Pons (tissue), 1 donor: ENCODE measurements at regions not wholly inside any gene's neighbourhood (a gene's known extent, or its start where the extent isn't known, plus 50 kb on each side); places are given as distances from the start of the nearest gene placed in this dataset.

Experiments
- DNase-seq: peaks from one replicate; pipeline ENCODE4 v3.0.0-alpha.2; 2016; ENCODE audit warnings: low spot score

DNA sequence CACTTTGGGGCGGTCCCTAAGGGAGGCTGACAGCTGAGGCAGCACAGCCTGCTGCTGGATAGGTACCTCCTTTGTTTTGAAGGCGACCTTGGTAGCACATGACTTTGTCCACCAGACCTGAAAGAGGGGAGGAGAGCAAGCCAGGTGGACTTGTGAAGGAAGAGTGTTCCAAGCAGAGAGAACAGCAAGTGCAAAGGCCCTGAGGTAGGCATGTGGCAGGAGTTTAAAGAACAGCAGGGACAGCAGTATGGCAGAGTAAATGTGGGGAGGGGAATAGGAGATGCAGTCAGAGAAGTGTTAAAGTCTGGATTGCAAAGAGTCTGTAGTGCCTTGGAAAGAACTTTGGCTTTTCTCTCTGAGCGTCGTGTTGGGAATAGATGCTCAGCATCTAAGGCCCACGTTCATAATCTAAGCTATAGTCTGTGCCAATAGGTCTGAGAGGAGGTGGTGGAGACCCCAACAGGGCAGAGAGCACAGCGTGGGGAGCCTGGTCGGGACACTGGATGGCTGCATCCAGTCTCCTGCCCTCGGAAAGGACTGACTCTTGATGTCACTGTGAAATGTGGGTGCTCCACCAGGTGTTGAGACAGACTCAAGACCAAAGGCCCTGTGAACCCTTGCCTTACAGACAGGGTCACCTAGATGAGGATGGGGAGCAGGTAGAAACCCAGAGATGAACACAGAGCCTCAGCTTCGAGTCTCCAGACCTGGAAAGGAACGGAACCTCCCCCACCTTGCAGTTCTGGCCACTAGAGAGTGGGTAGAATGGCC is 242.1 kb upstream of the PWP1 start:
- DNase-seq = no peak

DNA sequence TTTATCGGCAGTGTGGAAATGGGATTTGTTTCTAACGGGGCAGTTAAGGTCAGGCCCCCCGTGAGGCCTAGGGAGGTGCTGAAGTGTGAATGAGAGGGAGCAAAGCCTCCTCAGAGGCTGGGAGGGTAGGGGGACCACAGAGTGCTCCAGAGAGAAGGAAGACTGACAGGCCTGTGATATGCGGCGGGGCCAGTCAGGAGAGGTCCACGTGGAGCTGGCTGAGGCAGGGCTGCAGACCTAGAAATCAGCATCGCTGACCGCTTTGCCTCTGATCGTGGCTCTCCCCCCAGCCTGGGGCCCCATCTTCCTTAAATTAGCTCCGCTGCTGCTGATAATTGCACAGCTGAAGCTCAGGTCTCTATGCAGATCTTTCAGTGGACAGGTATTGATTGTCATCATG is 240.8 kb upstream of the PWP1 start:
- no peak for DNase-seq

DNA sequence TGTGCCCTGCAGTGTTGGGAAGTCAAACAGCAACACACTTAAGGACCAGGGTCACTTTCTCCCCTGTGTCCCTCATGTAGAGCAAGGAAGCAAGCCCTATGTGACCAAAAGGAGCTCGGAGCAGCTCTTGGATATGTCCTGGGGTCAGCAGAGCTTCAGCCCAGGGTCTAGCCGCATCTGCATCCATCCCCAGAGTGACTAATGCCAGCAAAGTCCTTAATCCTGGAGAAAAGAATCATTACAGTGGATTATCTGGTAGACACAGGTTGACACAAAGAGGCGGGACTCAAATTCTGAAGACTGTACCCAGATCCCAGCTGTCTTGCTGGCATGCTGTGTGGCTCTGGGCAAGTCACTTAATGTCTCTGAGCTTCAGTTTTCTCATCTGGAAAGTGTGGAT is 239.1 kb upstream of the PWP1 start:
- no peak for DNase-seq

DNA sequence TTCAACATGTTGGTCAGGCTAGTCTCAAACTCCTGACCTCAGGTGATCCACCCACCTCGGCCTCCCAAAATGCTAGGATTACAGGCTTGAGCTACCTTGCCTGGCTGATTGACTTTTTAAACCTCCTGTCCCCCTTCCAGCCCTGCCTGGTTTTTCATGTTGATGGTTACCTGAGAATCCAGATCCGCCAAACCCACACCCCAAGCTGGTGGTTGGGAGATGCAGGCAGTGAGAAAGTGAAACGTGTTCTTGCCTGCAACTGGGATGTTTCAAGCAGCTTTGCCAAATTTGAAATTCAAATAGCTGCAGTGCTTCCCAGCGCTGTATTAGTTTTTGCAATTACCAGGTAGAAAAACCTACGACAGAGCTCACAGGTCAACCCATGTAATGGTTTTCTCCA is 238.3 kb upstream of the PWP1 start:
- DNase-seq = no peak

DNA sequence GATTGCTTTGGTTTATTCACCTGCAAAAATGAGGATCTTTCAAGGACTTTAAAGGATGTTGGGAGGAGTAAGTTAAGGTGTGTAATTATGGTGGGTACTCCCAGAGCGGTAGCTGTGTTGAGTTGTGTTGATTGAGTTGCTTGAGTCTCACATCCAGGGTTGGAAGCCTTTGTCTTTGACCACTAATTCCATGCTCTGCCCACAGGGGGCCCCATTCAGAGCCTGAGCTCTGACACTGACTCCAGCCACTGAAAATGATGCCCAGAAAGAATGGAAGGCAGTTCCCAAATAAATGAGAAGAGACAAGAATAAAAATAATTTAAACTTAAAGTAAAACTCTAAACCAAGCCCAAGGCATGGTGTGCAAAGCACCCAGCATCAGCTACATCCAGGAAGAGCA is 237.4 kb upstream of the PWP1 start:
- no peak for DNase-seq

DNA sequence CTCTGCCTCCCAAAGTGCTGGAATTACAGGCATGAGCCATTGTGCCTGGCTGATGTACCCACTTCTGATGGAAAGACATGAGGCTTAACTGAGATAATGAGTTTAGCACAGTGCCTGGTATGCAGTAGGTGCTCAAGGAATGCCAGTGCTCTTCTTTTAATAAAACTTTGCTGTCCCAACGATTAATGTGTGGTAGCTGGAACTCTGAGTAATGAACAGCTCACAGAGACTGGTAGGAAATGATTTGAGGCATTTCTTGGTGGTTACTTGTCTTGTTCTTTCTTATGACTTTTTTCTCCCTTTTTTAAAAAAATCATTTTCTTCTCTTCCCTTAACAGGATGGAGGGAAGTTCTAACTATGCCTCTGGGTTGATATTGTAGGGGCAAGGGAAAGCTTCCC is 235.7 kb upstream of the PWP1 start:
- DNase-seq = no peak

DNA sequence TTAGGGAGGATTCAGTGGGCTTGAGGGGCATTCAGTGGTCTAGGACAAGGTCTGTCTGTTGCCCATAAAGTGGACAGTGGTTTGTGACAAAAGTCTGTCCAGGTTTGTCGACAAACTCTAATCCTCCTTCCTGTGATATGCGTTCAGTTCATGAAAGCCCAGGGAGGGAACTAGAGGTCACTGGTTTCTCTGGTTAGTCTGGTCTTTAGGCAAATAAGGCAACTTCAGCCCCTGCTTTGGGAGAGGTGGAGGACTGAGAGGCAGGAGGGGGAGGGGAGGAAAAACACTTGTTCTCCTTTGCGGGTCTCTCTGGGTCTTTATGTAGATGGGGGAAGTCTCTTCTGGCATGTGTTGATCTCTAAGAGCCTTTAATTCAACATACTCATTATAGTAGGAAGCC is 235.1 kb upstream of the PWP1 start:
- no peak for DNase-seq

DNA sequence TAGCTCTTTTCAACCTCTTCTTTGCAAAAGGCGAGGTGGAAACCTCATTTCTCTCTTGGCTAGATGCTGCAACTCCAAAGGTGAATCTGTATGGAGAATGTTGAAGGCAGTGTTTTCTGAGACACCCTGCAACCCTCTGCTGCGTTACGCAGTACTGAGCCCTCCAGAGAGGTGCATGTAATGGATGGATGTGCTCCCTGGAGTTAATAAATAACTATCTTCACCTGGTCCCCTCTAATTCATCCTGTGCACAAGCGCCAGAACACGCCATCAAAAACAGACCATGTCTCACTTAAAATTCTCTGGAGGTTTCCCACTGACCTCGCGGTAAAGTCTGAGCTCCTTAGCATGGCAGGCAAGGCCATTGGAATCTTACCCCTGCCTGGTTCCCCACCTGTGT is 234.4 kb upstream of the PWP1 start:
- DNase-seq = no peak

DNA sequence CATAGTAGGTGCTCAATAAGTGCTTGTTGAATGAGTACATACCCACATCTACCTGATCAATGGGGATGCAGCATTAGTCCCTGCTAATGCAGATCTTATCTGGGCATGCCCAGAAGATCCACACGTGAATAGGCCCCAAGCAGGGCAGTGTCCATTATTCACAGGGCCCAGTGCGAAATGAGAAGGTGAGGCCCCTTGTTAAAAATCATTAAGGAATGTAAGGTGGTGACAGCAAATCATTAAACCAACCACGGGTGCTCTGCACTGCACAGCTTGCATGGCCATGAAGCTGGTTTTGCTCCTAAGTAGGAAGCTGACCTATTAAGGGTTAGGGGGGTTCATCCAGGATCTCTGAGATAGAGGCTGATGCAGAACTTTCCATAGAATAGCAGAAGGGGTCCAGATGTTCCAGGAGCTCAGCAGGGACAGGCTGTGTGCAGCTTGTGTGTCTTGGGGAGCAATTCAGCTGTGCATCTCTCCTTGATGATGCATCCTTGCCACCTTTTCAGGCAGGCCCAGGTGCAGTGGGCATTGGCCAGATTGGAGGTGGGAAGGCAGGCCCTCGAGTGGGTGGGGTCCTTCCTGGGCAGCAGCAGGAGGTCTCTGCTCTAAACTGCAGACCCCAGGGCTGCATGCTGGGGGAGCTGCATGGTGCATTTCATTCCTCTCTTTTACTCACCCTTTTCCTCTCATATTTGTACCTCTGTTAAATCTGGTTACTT is 231.3 kb upstream of the PWP1 start:
- DNase-seq = no peak

DNA sequence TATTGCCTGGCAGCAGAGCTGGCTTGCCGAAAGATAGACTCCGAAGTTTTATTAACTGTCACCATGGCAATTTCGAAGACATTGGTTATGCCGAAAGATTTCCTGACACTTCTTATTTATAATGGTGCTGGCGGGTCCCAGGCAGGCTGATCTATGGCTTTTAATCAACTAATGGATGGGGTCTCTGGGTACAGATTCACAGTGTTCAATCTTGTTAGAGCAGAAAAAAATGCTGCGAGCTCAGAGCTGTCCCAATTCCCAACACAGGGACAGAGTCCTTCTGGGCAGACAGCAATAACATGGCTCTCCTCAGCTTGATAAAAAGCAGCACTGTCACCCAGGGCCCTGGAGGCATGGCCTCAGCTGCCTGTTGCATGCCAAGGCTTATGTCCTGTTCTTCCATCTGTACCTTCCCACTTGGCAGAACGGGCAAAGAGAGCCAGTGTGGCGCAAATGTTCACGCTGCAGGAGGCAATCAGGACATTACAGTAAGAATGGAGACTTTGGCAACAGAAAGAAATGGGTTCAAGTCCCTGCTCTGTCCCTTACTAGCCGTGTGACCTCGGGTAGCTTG is 228.2 kb upstream of the PWP1 start:
- no peak for DNase-seq

DNA sequence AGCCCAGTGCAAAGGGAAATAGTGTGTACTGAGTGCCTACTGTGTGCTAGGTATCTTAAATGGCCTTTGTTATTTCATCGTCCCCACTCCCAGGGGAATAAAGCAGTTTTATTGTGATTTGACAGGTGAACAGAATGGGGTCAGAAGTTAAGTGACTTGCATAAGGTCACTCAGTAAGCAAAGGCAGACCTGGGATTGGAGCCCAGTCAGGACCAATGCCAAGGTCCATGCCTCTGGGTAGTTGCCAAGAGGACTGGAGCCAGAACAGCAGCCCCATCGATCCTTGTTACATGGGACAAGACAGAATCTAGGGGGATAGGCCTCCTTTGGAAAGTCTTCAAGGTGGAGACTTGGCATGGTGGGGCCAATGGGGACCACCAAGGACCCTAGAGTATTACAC is 227.4 kb upstream of the PWP1 start:
- DNase-seq = peak; percentile 9

DNA sequence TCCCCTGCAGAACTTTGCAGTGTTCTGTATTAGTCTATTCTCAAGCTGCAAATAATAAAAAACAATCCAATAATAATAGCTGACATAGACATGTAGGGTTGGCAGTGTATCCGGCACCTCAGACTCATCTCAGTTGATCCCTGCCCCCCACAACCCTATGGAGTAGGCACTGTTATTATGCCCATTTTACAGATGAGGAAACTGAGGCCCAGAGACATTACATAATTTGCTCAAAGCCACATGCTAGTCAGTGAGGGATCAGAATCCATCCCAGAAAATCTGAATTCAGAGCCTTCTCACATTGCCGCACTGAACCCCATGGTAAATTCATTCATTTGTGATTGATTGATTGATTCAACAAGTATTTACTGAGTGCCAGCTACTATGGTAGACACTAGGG is 226.6 kb upstream of the PWP1 start:
- DNase-seq = no peak

DNA sequence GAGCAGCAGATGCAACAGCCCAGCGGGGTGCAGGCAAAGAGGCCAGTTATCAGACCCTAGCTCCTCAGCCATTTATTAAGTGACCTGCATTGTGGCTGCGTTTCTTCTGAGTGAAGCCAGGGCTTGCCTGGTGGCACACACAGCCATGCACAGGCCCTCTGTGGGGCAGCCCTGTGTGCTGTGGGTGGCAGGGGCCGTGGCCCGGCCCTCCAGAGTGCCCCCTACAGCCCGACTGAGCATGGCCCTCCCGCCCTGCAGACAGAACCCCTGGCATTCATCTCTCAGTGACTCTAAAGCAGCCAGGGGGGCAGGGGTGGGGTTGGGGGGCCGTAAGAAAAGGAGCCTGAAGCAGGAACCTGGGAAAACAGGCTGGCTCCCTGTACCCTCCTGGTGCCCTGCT is 226.0 kb upstream of the PWP1 start:
- DNase-seq = no peak

DNA sequence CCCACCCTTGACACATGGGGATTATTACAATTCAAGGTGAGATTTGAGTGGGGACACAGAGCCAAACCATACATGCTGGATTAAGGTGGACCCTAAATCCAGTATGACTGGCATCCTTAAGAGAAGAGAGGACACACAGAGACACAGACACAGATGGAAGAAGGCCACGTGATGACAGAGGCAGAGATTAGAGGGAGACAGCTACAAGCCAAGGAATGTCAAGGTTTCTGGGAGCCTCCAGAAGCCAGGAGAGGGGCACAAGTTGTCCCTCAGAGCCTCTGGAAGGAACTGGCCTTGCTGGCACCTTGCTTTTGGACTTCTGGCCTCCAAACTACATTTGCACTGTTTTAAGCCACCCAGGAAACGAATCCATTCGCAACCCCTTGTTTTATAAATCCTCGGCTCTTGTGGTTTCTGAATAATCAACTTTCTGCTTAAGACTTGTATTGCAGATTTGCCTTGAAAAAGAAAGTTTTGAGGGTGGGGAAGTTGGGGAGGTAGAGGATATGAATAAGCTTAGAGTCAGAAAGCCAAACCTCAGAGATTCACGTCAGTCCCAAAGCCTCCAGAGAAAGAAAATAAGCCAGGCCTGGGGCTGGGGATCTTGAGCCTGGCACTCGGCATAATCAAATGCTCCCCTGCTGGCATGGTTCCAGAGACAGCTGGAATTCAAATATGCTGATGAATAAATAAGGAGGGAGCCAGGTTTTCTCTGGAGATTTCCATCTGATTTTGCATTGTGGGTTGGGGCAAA is 224.2 kb upstream of the PWP1 start:
- no peak for DNase-seq

DNA sequence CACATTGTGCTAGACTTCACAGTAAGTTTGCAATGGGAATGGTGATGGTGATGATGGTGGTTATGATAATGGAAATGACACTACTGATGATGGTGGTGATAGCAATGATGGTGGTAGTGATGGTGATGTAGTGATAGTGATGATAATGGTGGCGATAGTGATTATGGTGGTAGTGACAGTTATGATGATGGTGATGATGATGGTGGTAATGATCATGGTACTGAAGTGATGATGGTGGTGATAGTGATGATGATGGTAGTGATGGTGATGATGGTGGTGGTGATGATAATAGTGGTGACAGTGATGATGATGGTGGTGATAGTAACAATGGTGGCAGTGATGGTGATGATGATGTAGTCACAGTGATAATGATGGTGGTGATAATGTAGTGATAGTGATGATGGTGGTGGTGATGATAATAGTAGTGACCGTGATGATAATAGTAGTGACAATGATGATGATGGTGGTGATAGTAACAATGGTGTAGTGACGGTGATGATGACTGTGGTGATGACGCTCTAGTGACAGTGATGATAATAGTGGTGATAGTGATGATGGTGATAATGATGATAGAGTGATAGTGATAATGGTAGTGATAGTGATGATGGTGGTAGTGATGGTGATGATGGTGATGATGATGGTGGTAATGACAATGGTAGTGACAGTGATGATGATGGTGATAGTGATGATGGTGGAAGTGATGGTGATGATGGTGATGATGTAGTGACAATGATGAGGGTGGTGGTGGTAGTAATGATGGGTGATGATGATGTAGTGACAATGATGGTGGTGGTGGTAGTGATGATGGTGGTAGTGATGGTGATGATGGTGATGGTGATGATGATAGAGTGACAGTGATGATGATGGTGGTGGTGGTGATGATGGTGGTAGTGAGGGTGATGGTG is 222.9 kb upstream of the PWP1 start:
- no peak for DNase-seq

DNA sequence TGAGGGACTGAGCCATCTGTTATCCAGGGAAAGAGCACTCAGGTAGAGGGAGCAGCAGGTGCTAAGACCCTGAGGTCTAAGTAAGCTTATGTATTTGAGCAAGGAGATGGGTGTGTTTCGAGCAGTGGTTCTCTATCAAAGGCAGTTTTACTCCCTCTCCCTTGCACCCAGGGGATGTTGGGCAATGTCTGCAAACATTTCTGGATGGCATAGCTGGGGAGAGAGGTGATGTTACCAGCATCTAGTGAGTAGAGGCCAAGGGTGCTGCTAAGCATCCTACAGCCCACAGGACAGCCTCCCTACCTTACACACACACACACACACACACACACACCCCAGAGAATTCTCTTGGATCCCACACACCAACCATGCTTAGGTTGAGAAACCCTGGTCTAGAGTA is 221.0 kb upstream of the PWP1 start:
- DNase-seq = no peak

DNA sequence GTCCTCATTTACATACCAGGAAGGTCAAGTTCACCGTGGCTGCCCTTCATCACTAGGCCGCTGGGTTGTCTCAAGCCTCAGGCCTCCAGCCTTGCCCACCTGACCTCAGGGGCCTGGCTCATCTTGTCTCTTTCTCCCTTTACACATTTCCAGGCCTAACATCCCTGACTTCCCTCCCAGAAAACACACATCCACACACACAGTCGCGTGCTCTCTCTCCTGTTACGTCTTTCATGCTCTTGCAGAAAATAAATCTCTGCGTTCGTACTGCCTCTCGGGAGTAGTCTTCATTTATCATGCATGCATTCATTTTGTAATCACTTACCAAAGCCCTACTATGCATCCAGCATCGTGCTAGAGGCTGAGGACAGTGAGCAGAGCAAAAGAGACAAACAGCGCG is 220.0 kb upstream of the PWP1 start:
- no peak for DNase-seq

DNA sequence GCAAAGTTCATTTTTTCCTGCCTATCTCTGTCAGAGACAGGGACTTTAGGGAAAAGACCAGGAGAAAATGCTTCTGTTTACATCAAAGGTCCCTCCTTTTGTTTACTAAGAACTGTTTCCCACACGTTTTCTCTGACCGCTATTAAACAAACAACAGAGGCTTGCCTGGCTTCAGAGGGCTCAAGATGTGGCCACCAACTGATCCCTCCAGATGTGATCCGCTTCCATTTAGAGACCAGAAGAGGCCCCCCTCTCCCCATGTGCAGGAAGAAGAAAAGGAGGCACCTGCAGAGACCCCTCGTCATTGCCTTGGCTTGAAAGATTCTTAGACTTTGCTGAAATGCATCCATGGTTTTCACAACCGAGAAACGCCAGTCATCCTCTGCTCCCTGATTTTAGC is 217.9 kb upstream of the PWP1 start:
- DNase-seq = no peak

DNA sequence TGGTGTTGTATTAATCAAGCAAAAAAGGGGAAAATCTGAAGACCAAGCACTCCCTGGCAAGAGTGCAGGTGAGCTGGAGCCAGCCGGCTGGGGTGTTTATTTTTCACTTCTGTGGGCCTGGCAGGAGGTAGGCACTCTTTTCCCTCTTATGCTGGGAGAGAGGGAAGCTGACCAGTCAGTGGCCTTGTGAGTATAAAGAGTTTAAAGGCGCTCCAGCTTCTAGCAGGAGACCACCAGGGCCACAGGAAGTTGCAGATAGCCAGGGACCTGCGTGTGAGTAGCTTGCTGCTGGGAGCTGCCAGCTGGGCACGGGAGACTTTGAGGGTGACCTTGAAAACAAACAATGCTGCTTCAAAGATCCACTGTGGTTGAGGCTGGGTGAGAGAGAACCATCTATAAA is 217.4 kb upstream of the PWP1 start:
- no peak for DNase-seq

DNA sequence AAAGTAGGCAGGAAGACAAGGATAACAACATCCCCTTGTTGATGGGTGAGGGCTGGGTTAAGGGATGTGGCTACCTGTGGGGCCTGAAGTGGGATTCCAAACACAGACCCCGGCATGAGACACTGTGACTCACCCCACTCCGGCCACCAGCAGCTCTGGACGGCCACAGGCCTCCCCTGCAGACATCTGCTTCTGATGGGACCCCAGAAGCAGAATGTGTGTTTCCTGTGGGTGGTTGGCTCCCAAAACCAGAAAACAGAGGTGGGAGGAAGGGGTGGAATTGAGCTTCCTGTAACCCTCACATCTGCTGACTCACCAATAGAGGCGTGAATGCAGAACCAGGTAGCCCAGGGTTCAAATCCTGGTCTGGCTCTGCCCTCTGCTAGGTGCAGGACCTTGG is 216.6 kb upstream of the PWP1 start:
- DNase-seq = no peak

DNA sequence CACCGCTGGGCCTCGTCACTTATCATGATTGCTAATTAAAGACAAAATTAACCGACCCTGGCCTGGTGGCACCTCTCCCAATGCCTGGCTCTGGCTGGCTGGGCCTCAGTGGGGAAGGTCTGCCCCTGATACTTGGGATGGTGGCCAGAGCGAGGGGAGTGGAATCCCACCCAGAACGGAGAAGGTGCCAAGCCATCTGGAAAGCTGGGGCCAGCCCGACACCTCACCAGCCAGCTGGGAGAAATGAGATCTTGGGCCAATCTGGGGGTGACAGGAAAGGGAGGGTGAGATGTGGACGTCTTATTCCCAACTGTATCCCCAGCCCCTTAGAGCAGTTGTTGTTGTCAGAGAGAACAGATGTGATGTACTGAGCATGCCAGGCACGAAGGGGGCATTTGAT is 215.0 kb upstream of the PWP1 start:
- DNase-seq = no peak

DNA sequence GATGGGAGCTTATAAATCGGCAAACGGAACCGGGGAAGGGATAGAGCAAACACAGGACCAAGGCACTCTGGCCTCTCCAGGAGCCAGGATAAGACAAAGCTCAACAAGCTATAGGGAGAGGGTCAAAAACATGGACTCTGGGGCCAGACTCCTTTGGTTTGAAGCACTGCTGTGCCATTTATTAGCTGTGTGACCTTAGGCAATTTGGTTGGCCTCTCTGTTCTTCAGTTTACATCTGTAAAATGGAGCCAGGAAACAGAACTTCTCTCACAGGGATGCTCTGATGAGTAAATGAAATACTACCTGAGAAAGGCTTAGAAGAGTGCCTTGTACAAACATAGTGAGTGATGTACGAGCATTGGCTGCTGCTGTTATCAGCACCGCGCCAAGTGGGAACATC is 213.3 kb upstream of the PWP1 start:
- DNase-seq = no peak
